ENCODE measurements at regions not wholly inside any gene's neighbourhood (a gene's known extent, or its start where the extent isn't known, plus 50 kb on each side); places are given as distances from the start of the nearest gene placed in this dataset.

- H3K9ac ChIP-seq (ENCODE audit: low read length) = no peak overlapping the region
- H3K4me1 Mint-ChIP-seq (ENCODE audit: low read depth, unreplicated experiment) = peaks cover 7% of the 10 kb centered on the region
- no peaks in the 10 kb centered on the region for H3K79me2 ChIP-seq (ENCODE audit: insufficient read depth, low read length)
- TF ChIP-seq CTCF (IDR thresholded peaks at IDR 0.05; ENCODE audit: insufficient read depth, low read depth, low read length) (no peak), EZH2 (IDR thresholded peaks at IDR 0.05; ENCODE audit: insufficient read depth, low read length) (no peak)
- H3K27me3 Mint-ChIP-seq (ENCODE audit: low read depth, unreplicated experiment) = peaks cover 12% of the 10 kb centered on the region
- no peaks in the 10 kb centered on the region for H3K9me3 ChIP-seq (ENCODE audit: insufficient read depth, low read depth, low read length)
- FAIRE-seq (no peak), DNase-seq (ENCODE audit: low read depth) (no peak)
- H3K4me1 ChIP-seq (ENCODE audit: insufficient read depth, low read length) = no peaks in the 10 kb centered on the region
- H3K27ac ChIP-seq (ENCODE audit: low read depth, low read length) = no peak overlapping the region
- no peak overlapping the region for H3K4me2 ChIP-seq (ENCODE audit: low read length)
- no peak overlapping the region for H3K4me3 Mint-ChIP-seq (ENCODE audit: unreplicated experiment)
- peaks cover 1% of the 10 kb centered on the region for H3K9me3 Mint-ChIP-seq (ENCODE audit: unreplicated experiment)
- H3K36me3 Mint-ChIP-seq (ENCODE audit: low read depth, unreplicated experiment) = no peaks in the 10 kb centered on the region
- no peaks in the 10 kb centered on the region for H4K20me1 ChIP-seq (ENCODE audit: insufficient read depth, low read length)
- H2AFZ ChIP-seq (ENCODE audit: low read depth, low read length) = no peak overlapping the region
- H3K4me3 ChIP-seq (ENCODE audit: insufficient read depth, low read depth, low read length) = no peak overlapping the region
- no peak overlapping the region for H3K27ac Mint-ChIP-seq (ENCODE audit: unreplicated experiment)
- no peaks in the 10 kb centered on the region for H3K36me3 ChIP-seq (ENCODE audit: insufficient read depth, low read length)
- no peaks in the 10 kb centered on the region for H3K27me3 ChIP-seq (ENCODE audit: insufficient read depth, low read length)
These were observed 96.1 kb downstream of the SHANK2 start for GRCh38 chr11:71156301-71156700.

DNA sequence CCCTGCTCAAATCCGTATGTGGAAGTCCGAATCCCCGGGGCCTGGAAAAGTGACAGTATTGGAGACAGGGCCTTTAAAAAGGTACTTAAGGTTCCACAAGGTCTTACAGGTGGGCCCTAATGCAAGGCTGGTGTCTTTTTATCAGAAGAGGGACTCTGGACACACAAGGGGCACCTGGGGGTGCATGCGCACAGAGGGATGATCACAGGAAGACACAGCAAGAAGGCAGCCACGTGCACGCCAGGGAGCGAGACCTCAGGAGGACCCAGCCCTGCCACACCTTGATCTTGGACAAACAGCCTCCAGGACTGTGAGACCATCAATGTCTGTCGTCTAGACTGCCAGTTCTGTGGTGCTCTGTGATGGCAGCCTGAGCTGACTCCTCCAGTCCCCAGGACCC is 96.5 kb downstream of the SHANK2 start:
- Histone ChIP-seq H3K27ac (ENCODE audit: low read depth, low read length) (no peak overlapping the region), H4K20me1 (ENCODE audit: insufficient read depth, low read length) (no peaks in the 10 kb centered on the region), H3K9me3 (ENCODE audit: insufficient read depth, low read depth, low read length) (no peaks in the 10 kb centered on the region), H3K27me3 (ENCODE audit: insufficient read depth, low read length) (no peaks in the 10 kb centered on the region), H3K4me3 (ENCODE audit: insufficient read depth, low read depth, low read length) (no peak overlapping the region), H3K79me2 (ENCODE audit: insufficient read depth, low read length) (no peaks in the 10 kb centered on the region), H2AFZ (ENCODE audit: low read depth, low read length) (no peak overlapping the region), H3K36me3 (ENCODE audit: insufficient read depth, low read length) (no peaks in the 10 kb centered on the region), H3K4me1 (ENCODE audit: insufficient read depth, low read length) (no peaks in the 10 kb centered on the region), H3K4me2 (ENCODE audit: low read length) (no peak overlapping the region), H3K9ac (ENCODE audit: low read length) (no peak overlapping the region)
- H3K27ac Mint-ChIP-seq (ENCODE audit: unreplicated experiment) = no peak overlapping the region
- H3K9me3 Mint-ChIP-seq (ENCODE audit: unreplicated experiment) = peaks cover 1% of the 10 kb centered on the region
- peaks cover 7% of the 10 kb centered on the region for H3K4me1 Mint-ChIP-seq (ENCODE audit: low read depth, unreplicated experiment)
- H3K27me3 Mint-ChIP-seq (ENCODE audit: low read depth, unreplicated experiment) = peaks cover 13% of the 10 kb centered on the region
- no peak overlapping the region for H3K4me3 Mint-ChIP-seq (ENCODE audit: unreplicated experiment)
- DNase-seq (ENCODE audit: low read depth) = no peak
- no peak for FAIRE-seq
- TF ChIP-seq CTCF (IDR thresholded peaks at IDR 0.05; ENCODE audit: insufficient read depth, low read depth, low read length) (no peak), EZH2 (IDR thresholded peaks at IDR 0.05; ENCODE audit: insufficient read depth, low read length) (no peak)
- H3K36me3 Mint-ChIP-seq (ENCODE audit: low read depth, unreplicated experiment) = peaks cover under 1% of the 10 kb centered on the region

DNA sequence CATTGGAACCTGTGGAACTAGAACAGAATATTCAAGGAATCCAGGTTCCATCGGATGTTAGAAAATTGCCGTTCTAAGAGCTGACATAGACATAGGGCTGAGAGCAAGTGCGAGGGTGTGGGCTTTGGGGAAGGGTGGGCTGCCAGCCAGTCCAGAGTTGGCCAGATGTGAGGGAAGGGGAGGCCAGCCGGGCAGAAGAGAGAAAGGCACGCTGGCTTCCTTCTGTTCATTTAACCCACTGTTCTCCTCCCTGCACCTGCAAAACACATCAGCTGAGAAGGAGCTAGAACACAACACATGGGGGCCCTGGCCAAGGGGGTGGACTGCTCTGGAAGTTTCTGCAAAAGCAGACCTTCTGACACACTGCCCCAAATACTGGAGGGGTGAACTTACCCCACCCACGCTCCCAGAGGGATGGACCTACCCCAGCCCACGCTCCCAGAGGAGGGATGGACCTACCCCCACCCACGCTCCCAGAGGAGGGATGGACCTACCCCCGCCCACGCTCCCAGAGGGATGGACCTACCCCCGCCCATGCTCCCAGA is 98.0 kb downstream of the SHANK2 start:
- TF ChIP-seq CTCF (IDR thresholded peaks at IDR 0.05; ENCODE audit: insufficient read depth, low read depth, low read length) (no peak), EZH2 (IDR thresholded peaks at IDR 0.05; ENCODE audit: insufficient read depth, low read length) (no peak)
- Histone ChIP-seq H3K4me3 (ENCODE audit: insufficient read depth, low read depth, low read length) (no peak overlapping the region), H4K20me1 (ENCODE audit: insufficient read depth, low read length) (no peaks in the 10 kb centered on the region), H3K4me1 (ENCODE audit: insufficient read depth, low read length) (no peaks in the 10 kb centered on the region), H3K27ac (ENCODE audit: low read depth, low read length) (no peak overlapping the region), H3K27me3 (ENCODE audit: insufficient read depth, low read length) (no peaks in the 10 kb centered on the region), H3K9me3 (ENCODE audit: insufficient read depth, low read depth, low read length) (no peaks in the 10 kb centered on the region), H2AFZ (ENCODE audit: low read depth, low read length) (no peak overlapping the region), H3K9ac (ENCODE audit: low read length) (no peak overlapping the region), H3K79me2 (ENCODE audit: insufficient read depth, low read length) (no peaks in the 10 kb centered on the region), H3K4me2 (ENCODE audit: low read length) (no peak overlapping the region), H3K36me3 (ENCODE audit: insufficient read depth, low read length) (no peaks in the 10 kb centered on the region)
- Mint-ChIP-seq H3K27me3 (ENCODE audit: low read depth, unreplicated experiment) (peaks cover 19% of the 10 kb centered on the region), H3K27ac (ENCODE audit: unreplicated experiment) (no peak overlapping the region), H3K9me3 (ENCODE audit: unreplicated experiment) (peaks cover 1% of the 10 kb centered on the region), H3K36me3 (ENCODE audit: low read depth, unreplicated experiment) (peaks cover 3% of the 10 kb centered on the region), H3K4me3 (ENCODE audit: unreplicated experiment) (no peak overlapping the region), H3K4me1 (ENCODE audit: low read depth, unreplicated experiment) (peaks cover 7% of the 10 kb centered on the region)
- no peak for DNase-seq (ENCODE audit: low read depth)
- FAIRE-seq = no peak
